ENCODE measurements at regions not wholly inside any gene's neighbourhood (a gene's known extent, or its start where the extent isn't known, plus 50 kb on each side); places are given as distances from the start of the nearest gene placed in this dataset.

DNA sequence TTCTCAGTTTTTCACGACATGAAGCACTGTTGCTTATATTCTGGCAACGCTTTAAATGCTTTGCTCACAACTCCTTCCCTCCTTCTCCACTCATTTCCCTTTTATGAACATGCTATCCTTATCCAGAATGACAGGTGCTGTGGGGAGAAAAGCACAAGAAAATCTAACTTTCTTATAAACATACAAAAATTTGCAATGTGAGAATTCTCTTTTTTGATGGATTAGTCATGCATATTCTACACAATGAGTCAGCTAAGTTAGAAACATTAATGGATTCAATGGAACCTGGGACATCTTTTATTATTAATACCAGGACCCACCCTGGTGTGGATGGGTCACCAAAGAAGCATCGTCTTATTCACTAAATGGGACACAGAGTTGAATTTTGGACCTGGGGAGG, 234.6 kb upstream of the CDH5 start:
- TF ChIP-seq, protein P1, sequence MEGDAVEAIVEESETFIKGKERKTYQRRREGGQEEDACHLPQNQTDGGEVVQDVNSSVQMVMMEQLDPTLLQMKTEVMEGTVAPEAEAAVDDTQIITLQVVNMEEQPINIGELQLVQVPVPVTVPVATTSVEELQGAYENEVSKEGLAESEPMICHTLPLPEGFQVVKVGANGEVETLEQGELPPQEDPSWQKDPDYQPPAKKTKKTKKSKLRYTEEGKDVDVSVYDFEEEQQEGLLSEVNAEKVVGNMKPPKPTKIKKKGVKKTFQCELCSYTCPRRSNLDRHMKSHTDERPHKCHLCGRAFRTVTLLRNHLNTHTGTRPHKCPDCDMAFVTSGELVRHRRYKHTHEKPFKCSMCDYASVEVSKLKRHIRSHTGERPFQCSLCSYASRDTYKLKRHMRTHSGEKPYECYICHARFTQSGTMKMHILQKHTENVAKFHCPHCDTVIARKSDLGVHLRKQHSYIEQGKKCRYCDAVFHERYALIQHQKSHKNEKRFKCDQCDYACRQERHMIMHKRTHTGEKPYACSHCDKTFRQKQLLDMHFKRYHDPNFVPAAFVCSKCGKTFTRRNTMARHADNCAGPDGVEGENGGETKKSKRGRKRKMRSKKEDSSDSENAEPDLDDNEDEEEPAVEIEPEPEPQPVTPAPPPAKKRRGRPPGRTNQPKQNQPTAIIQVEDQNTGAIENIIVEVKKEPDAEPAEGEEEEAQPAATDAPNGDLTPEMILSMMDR (IDR thresholded peaks at IDR 0.05; ENCODE audit: insufficient read depth, low read depth, low read length): no peak
- TF ChIP-seq EZH2 (IDR thresholded peaks at IDR 0.05; ENCODE audit: insufficient read depth, low read length): no peak
